Stomach (tissue), 8 donors: ENCODE measurements at regions not wholly inside any gene's neighbourhood (a gene's known extent, or its start where the extent isn't known, plus 50 kb on each side); places are given as distances from the start of the nearest gene placed in this dataset.
"Not testable (repeated sequence)": the region's sequence is repeated elsewhere in the genome, so short reads cannot be mapped to it uniquely, and the experiment has no call there.

ENCODE experiments used
- DNase-seq, 2 donors: peaks; one replicate each; pipeline versions ENCODE4 v3.0.0 to v3.0.0-alpha.2; 2013 to 2019
- H3K27ac ChIP-seq, 5 donors: fragments of 200-600 bp in 4 of 5; sonication (generic) in 4 of 5; one replicate each; pipeline ENCODE4 v1.5.1; 2013 to 2019; ENCODE audit warnings: mild to moderate bottlenecking in 1 of 5, moderate library complexity in 1 of 5
- H3K27me3 ChIP-seq, 3 donors: fragments of 200-600 bp; sonication (generic); one replicate each; pipeline ENCODE4 v1.5.1; 2017 to 2019; ENCODE audit warnings: mixed run types in 1 of 3
- H3K36me3 ChIP-seq, 4 donors: fragments of 200-600 bp; sonication (generic); 1 replicate in 3 of 4; 2 replicates in 1 of 4; pipeline ENCODE4 v1.5.1; 2016 to 2019
- H3K4me1 ChIP-seq, 4 donors: fragments of 200-600 bp; sonication (generic); one replicate each; pipeline ENCODE4 v1.5.1; 2016 to 2019
- H3K4me3 ChIP-seq, 4 donors: fragments of 200-600 bp; sonication (generic) in 3 of 4; one replicate each; pipeline ENCODE4 v1.5.1; 2016 to 2019; ENCODE audit warnings: mild to moderate bottlenecking in 1 of 4
- H3K9me3 ChIP-seq, 4 donors: fragments of 200-600 bp; sonication (generic); one replicate each; pipeline ENCODE4 v1.5.1; 2016 to 2019
- CTCF ChIP-seq, 7 experiments: fragments of 450-650 bp in 4 of 7; fragments of 200-600 bp in 3 of 7; sonication (generic) in 3 of 7; IDR thresholded peaks; one replicate each; pipeline ENCODE4 v1.5.1; 2016 to 2019; ENCODE audit warnings: antibody characterized with exemption in 7 of 7, control low read depth in 2 of 7, mild to moderate bottlenecking in 1 of 7
- EP300 ChIP-seq: sonication (generic); formaldehyde crosslinking; IDR thresholded peaks from one replicate; pipeline ENCODE4 v1.6.1; 2017; ENCODE audit warnings: antibody characterized with exemption
- POLR2A ChIP-seq, 4 donors: fragments of 450-650 bp; IDR thresholded peaks; one replicate each; pipeline ENCODE4 v1.6.1; 2016; ENCODE audit warnings: antibody characterized with exemption in 4 of 4, control low read depth in 2 of 4, mild to moderate bottlenecking in 1 of 4, moderate library complexity in 1 of 4
- POLR2AphosphoS5 ChIP-seq, 3 donors: sonication (generic); formaldehyde crosslinking; IDR thresholded peaks; one replicate each; pipeline ENCODE4 v1.6.1; 2016; ENCODE audit warnings: antibody characterized with exemption in 3 of 3
- WGBS, 5 donors: extraction: QIAGEN DNeasy Blood & Tissue Kit in 3 of 5; methylation state at CpG; one replicate each; pipeline versions ENCODE4 v1.1.5 to v1.1.7; 2013 to 2018; 5-methylcytosine and 5-hydroxymethylcytosine counted together
- intact Hi-C: fragments of 100-400 bp; cut with DNase I; formaldehyde crosslinking; loops from one replicate; pipeline ENCODE4 v1.15.1; 2023; ENCODE audit warnings: low total_unique reads
- donor health status: healthy with polysubstance abuse.
- donor health status: Bipolar disorder and iron deficiency.
- donor health status: healthy.

- 2 to 7% (median 3%) methylated on average over 23 to 37 of the region's 37 CpGs for WGBS, 5 donors
- Histone ChIP-seq H3K9me3 (peaks cover 0 to 9% (median 1%) of the 10 kb centered on the region in 4 donors), H3K4me1 (peaks cover 9 to 13% (median 11%) of the 10 kb centered on the region in 4 donors), H3K27ac (no peak overlapping the region), H3K36me3 (no peaks in the 10 kb centered on the region), H3K27me3 (peaks cover 0 to 48% (median 20%) of the 10 kb centered on the region in 3 donors), H3K4me3 (peak overlapping the region; percentile 32 to 50 (median 36))
- TF ChIP-seq POLR2A (IDR thresholded peaks at IDR 0.05) (no peak), CTCF (IDR thresholded peaks at IDR 0.05) (no peak), EP300 (no peak), POLR2AphosphoS5 (IDR thresholded peaks at IDR 0.05) (no peak)
- peak in 1 of 2 donors; percentile 91 for DNase-seq
- intact Hi-C loops, result no loop called here
Observed at GRCh38 chr7:65269150-65269856, 104.4 kb upstream of the ZNF92 start.

- Histone ChIP-seq H3K4me1 (peaks cover 9 to 13% (median 11%) of the 10 kb centered on the region in 4 donors), H3K27ac (no peak overlapping the region), H3K27me3 (peaks cover 0 to 47% (median 20%) of the 10 kb centered on the region in 3 donors), H3K4me3 (peak overlapping the region in 2 of 4 donors; percentile 39 to 50), H3K9me3 (peaks cover 0 to 7% (median 0%) of the 10 kb centered on the region in 4 donors), H3K36me3 (no peaks in the 10 kb centered on the region)
- no peak for DNase-seq
- WGBS, 5 donors, result 49 to 60% (median 58%) methylated on average over 3 of the region's 3 CpGs
- TF ChIP-seq POLR2AphosphoS5 (IDR thresholded peaks at IDR 0.05) (no peak), CTCF (IDR thresholded peaks at IDR 0.05) (no peak), POLR2A (IDR thresholded peaks at IDR 0.05) (no peak), EP300 (no peak)
- intact Hi-C loops, result no loop called here
Observed at GRCh38 chr7:65268782-65269149, 104.9 kb upstream of the ZNF92 start.

- H3K27ac ChIP-seq, result no peak overlapping the region
- no peak overlapping the region for H3K4me3 ChIP-seq
- WGBS, 5 donors, result 58 to 69% (median 59%) methylated on average over 7 of the region's 7 CpGs
- no peak for TF ChIP-seq CTCF (IDR thresholded peaks at IDR 0.05)
- TF ChIP-seq EP300, result no peak
- TF ChIP-seq POLR2AphosphoS5 (IDR thresholded peaks at IDR 0.05), result no peak
- TF ChIP-seq POLR2A (IDR thresholded peaks at IDR 0.05), result no peak
- H3K36me3 ChIP-seq, result no peaks in the 10 kb centered on the region
- H3K9me3 ChIP-seq, result no peaks in the 10 kb centered on the region
- peak in 1 of 2 donors; percentile 66 for DNase-seq
- H3K4me1 ChIP-seq, result peaks cover 9 to 13% (median 11%) of the 10 kb centered on the region in 4 donors
- peaks cover 0 to 29% (median 15%) of the 10 kb centered on the region in 3 donors for H3K27me3 ChIP-seq
- intact Hi-C loops, result no loop called here
Observed at GRCh38 chr7:65265933-65266519, 107.6 kb upstream of the ZNF92 start.

GRCh38 chr7:65264258-65264657 is 109.4 kb upstream of the ZNF92 start:
- WGBS, 5 donors, result 69 to 90% (median 87%) methylated on average over 5 of the region's 5 CpGs
- Histone ChIP-seq H3K27me3 (peaks cover 0 to 11% (median 2%) of the 10 kb centered on the region in 3 donors), H3K27ac (no peak overlapping the region)

GRCh38 chr7:65260673-65261072 is 113.0 kb upstream of the ZNF92 start:
- H3K36me3 ChIP-seq, H3K4me1 ChIP-seq, H3K9me3 ChIP-seq, H3K4me3 ChIP-seq, DNase-seq, intact Hi-C loops, H3K27me3 ChIP-seq, H3K27ac ChIP-seq: not testable (repeated sequence)
- 16 to 38% (median 19%) methylated on average over 3 to 6 of the region's 6 CpGs; no CpG with 5 or more reads in 2 of the 5 donors for WGBS, 5 donors

More at GRCh38 chr7:65264258-65264657, 109.4 kb upstream of the ZNF92 start:
- no peak overlapping the region for H3K4me3 ChIP-seq
- peaks cover 2 to 5% (median 4%) of the 10 kb centered on the region in 4 donors for H3K4me1 ChIP-seq
- no peak for TF ChIP-seq POLR2AphosphoS5 (IDR thresholded peaks at IDR 0.05)
- intact Hi-C loops, result no loop called here
- no peaks in the 10 kb centered on the region for H3K36me3 ChIP-seq
- no peaks in the 10 kb centered on the region for H3K9me3 ChIP-seq
- DNase-seq, result no peak

GRCh38 chr7:65259864-65260525 is 113.7 kb upstream of the ZNF92 start:
- H3K4me3 ChIP-seq, DNase-seq, intact Hi-C loops, H3K36me3 ChIP-seq, H3K27ac ChIP-seq, H3K9me3 ChIP-seq, H3K27me3 ChIP-seq, H3K4me1 ChIP-seq: not testable (repeated sequence)
- 48 to 66% (median 57%) methylated on average over 4 to 8 of the region's 10 CpGs for WGBS, 5 donors
